SK-N-SH treated with all-trans-retinoic acid at 6 μM for 48 hours (cell line): ENCODE measurements at regions not wholly inside any gene's neighbourhood (a gene's known extent, or its start where the extent isn't known, plus 50 kb on each side); places are given as distances from the start of the nearest gene placed in this dataset.

ENCODE experiments used
- CREB5 ChIP-seq: fragments of 250-450 bp; sonication (Bioruptor Pico); IDR thresholded peaks from 2 replicates; pipeline ENCODE4 v1.5.1; 2020; ENCODE audit warnings: low read depth, mild to moderate bottlenecking, moderate library complexity
- PATZ1 ChIP-seq: fragments of 250-450 bp; sonication (Bioruptor Pico); IDR thresholded peaks from 2 replicates; pipeline ENCODE4 v1.8.0; 2020; ENCODE audit warnings: mild to moderate bottlenecking, moderate library complexity, borderline replicate concordance

- TF ChIP-seq PATZ1 (CRISPR knock-in tag) (no peak), CREB5 (CRISPR knock-in tag) (no peak)
Measured at GRCh38 chr2:237260039-237260620, 153.8 kb downstream of the COL6A3 start.
